A549 (cell line): ENCODE measurements at regions not wholly inside any gene's neighbourhood (a gene's known extent, or its start where the extent isn't known, plus 50 kb on each side); places are given as distances from the start of the nearest gene placed in this dataset.

Experiments used
- BCL3 ChIP-seq: fragments of >200 bp; sonication (Bioruptor Twin); formaldehyde crosslinking; IDR thresholded peaks from 3 replicates; pipeline ENCODE4 v1.6.1; 2016
- MAZ ChIP-seq: fragments of 150-350 bp; IDR thresholded peaks from 2 replicates; pipeline ENCODE4 v1.6.1; 2014; ENCODE audit warnings: antibody characterized with exemption, low read depth, low read length, borderline replicate concordance
- POLR2A ChIP-seq: IDR thresholded peaks from 2 replicates; pipeline ENCODE4 v1.6.1; 2012; ENCODE audit warnings: mild to moderate bottlenecking, low read length
- RFX5 ChIP-seq: fragments of 450-650 bp; IDR thresholded peaks from 2 replicates; pipeline ENCODE4 v1.7.1; 2014; ENCODE audit warnings: antibody characterized with exemption, mild to moderate bottlenecking, moderate library complexity
- SMC3 ChIP-seq: fragments of >200 bp; sonication (Bioruptor Twin); formaldehyde crosslinking; IDR thresholded peaks from 3 replicates; pipeline ENCODE4 v1.6.1; 2018; ENCODE audit warnings: inconsistent platforms
- SREBF2 ChIP-seq: fragments of 450-650 bp; IDR thresholded peaks from 2 replicates; pipeline ENCODE4 v1.6.1; 2014; ENCODE audit warnings: mild to moderate bottlenecking, moderate library complexity
- TP53 ChIP-seq: fragments of 250-450 bp; sonication (Bioruptor Pico); IDR thresholded peaks from 2 replicates; pipeline ENCODE4 v1.5.0; 2021; ENCODE audit warnings: mild to moderate bottlenecking, moderate library complexity
- TF ChIP-seq, protein P1 (sequence below): fragments of >200 bp; sonication (Bioruptor Twin); formaldehyde crosslinking; IDR thresholded peaks from 3 replicates; pipeline ENCODE4 v1.5.1; 2016
- TF ChIP-seq, protein P2 (sequence below): fragments of 450-650 bp; IDR thresholded peaks from 2 replicates; pipeline ENCODE4 v1.6.1; 2014; ENCODE audit warnings: antibody characterized with exemption

DNA sequence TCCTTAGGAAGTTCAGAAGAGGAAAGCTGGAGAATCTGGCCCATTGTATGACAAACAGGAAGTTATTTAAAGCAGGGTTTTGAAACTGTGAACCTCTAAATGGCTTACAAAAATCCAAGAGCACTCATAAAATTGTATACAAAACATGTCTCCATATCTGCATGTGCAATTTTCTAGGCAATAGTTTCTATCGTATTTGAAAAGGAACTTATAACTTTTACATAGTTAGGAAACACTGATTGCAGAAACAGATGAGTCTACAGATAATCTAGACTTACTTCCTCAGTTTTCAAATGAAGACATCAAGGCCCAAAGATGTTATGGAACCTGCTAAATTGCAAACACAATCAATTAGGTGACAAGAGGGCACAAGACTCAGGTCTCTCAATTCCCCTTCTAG is 53.3 kb upstream of the ETV6 start:
- TF ChIP-seq TP53 (no peak), BCL3 (no peak), MAZ (no peak), SREBF2 (no peak), POLR2A (no peak), SMC3 (no peak), RFX5 (no peak)
- TF ChIP-seq, protein P1, sequence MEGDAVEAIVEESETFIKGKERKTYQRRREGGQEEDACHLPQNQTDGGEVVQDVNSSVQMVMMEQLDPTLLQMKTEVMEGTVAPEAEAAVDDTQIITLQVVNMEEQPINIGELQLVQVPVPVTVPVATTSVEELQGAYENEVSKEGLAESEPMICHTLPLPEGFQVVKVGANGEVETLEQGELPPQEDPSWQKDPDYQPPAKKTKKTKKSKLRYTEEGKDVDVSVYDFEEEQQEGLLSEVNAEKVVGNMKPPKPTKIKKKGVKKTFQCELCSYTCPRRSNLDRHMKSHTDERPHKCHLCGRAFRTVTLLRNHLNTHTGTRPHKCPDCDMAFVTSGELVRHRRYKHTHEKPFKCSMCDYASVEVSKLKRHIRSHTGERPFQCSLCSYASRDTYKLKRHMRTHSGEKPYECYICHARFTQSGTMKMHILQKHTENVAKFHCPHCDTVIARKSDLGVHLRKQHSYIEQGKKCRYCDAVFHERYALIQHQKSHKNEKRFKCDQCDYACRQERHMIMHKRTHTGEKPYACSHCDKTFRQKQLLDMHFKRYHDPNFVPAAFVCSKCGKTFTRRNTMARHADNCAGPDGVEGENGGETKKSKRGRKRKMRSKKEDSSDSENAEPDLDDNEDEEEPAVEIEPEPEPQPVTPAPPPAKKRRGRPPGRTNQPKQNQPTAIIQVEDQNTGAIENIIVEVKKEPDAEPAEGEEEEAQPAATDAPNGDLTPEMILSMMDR = no peak
- TF ChIP-seq, protein P2, sequence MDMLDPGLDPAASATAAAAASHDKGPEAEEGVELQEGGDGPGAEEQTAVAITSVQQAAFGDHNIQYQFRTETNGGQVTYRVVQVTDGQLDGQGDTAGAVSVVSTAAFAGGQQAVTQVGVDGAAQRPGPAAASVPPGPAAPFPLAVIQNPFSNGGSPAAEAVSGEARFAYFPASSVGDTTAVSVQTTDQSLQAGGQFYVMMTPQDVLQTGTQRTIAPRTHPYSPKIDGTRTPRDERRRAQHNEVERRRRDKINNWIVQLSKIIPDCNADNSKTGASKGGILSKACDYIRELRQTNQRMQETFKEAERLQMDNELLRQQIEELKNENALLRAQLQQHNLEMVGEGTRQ = no peak
